ENCODE measurements at regions not wholly inside any gene's neighbourhood (a gene's known extent, or its start where the extent isn't known, plus 50 kb on each side); places are given as distances from the start of the nearest gene placed in this dataset.
A peak's percentile ranks its signal among the peaks of the same experiment; 100 is the strongest.
"Not testable (repeated sequence)": the region's sequence is repeated elsewhere in the genome, so short reads cannot be mapped to it uniquely, and the experiment has no call there.

DNA sequence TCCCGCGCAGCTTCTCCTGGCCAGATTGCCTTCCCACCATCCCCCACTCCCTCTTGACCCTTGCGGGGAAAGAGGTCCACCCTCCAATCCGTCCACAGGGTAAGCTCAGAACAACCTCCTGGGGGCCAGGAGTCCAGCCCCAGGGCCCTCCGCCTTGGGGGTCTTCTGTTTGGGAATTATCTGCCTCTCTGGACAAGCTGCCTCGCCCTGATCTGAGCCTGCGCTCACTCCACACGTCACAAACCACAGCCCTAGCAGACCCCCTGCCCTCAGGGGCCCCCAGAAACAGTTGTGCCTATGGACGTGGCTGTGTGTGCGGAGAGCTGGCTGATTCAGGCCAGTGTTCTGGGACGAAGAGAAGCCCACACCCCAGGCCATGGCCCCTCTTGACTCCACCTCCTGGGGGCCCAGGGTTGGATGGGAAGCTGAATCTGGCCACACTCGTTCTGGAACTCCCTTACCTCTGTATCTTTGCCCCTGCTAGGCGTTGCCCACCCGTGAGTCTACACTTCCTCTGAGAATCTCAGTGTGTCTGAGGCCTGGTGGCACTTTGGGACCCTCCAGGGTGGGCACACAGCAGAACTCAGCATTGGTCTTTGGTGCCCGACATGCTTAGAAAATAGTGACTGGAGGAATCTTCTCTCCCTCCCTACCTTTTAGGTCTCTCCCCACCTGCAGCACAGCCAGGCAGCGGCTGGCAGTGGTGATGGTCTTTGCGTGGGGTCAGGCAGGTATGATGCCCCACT is 119.9 kb upstream of the SMURF2 start:
- peaks cover 0 to 7% of the 10 kb centered on the region in 2 donors for H3K36me3 Mint-ChIP-seq
- DNase-seq (no peak), ATAC-seq (ENCODE audit: low read depth in 2 of 2) (no peak)
- H3K4me3 Mint-ChIP-seq: peak overlapping the region; percentile 45 to 87 (median 71)
- peaks cover 0 to 7% (median 6%) of the 10 kb centered on the region in 3 donors for H3K27me3 Mint-ChIP-seq
- no peaks in the 10 kb centered on the region for H3K9me3 Mint-ChIP-seq
- peaks cover 20 to 33% (median 22%) of the 10 kb centered on the region in 3 donors for H3K4me1 Mint-ChIP-seq
- H3K27ac Mint-ChIP-seq: peak overlapping the region in 4 of 6 donors; percentile 5 to 77 (median 48)

DNA sequence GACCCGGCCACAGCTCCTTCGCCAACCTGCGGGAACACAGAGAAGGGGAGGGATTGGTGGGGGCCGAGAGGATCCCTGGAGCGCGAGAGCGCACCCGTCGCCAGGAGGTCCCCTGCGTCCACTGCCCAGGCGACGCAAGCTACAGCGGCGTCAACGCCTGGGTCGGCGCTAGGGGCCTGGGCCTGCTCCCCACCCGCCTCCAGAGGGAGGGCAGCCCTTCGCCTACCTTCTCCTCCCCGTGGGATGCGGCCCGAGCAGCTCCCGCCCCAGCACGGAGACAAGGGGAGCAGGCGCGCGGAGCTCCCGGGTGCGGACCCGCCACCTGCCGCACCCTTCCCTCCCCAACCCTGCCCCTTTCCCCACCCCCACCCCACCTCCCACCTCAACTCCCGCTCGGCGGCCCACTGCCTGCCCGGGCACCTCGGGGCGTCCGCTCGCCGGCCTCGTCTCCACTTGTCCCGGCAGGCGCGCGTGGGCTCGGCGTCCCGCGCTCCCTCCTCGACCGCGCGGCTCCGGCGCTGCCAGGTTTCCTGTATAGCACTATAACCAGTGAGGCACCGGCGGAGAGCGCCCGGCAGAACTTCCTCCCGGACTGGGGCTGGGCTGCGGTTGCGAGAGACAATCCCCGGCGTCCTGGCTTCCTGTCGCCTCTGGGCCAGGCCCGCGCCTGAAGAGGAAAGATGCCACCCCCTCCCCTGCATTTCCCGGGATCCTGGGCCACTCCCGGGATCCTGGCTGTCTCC is 119.1 kb upstream of the SMURF2 start:
- Mint-ChIP-seq H3K36me3 (no peaks in the 10 kb centered on the region), H3K9me3 (no peaks in the 10 kb centered on the region), H3K4me3 (peak overlapping the region; percentile 67 to 87 (median 80)), H3K4me1 (peaks cover 24 to 40% (median 30%) of the 10 kb centered on the region in 3 donors), H3K27me3 (peaks cover 0 to 8% (median 6%) of the 10 kb centered on the region in 3 donors), H3K27ac (peak overlapping the region in 2 of 6 donors; percentile 65 to 77)
- ATAC-seq (ENCODE audit: low read depth in 2 of 2) (peak in 1 of 2 donors; percentile 12), DNase-seq (no peak)

DNA sequence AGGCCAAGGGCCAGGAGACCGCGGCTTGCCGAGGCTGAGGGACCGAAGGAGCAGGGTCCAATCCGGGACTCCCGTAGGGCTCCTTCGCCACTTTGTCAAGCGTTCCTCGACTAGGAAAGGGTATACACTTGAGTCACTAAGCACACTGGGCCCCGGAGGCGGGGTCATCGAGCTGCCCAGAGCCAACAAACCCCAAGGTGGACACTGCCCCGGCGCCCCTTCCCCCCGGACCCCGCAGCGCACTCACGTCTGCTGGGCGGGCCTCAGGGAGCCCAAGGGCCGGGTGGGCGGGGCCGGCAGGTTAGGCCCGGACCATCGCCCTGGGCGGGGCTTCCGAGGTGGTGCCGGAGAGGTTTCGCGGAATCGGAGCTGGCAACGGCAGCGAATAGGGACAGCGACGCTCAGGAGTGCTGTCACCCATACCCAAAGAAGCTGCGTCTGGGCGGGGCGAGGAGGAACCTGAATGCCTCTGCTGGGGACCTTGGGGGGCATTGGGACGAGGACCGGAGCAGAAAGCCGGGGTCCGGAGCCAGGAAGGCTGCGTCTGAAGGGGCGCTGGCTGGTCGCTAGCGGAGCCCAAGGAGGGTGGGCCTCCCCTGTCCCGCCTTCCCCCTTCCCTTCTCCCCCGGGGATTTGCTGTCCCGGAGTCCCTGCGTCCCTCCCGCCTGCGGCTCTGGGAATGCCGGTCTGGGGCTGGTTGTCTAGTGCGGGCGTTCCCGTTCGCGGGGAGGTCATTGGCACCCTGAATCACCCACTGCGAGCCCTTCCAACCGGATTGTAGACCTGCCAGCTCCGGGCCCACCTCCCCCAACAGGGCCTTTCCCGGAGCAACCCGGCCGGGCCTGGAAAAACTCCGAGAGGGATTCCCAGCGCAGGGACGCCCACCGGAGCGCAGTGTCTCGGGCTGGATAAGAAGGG is 118.2 kb upstream of the SMURF2 start:
- peak; percentile 59 for DNase-seq
- Mint-ChIP-seq H3K36me3 (no peaks in the 10 kb centered on the region), H3K4me1 (peaks cover 24 to 40% (median 39%) of the 10 kb centered on the region in 3 donors), H3K27ac (peak overlapping the region in 2 of 6 donors; percentile 70 to 74), H3K4me3 (peak overlapping the region; percentile 67 to 87 (median 80)), H3K9me3 (no peaks in the 10 kb centered on the region), H3K27me3 (peaks cover 0 to 12% (median 8%) of the 10 kb centered on the region in 3 donors)
- ATAC-seq (ENCODE audit: low read depth in 2 of 2): peak; percentile 47 to 48

DNA sequence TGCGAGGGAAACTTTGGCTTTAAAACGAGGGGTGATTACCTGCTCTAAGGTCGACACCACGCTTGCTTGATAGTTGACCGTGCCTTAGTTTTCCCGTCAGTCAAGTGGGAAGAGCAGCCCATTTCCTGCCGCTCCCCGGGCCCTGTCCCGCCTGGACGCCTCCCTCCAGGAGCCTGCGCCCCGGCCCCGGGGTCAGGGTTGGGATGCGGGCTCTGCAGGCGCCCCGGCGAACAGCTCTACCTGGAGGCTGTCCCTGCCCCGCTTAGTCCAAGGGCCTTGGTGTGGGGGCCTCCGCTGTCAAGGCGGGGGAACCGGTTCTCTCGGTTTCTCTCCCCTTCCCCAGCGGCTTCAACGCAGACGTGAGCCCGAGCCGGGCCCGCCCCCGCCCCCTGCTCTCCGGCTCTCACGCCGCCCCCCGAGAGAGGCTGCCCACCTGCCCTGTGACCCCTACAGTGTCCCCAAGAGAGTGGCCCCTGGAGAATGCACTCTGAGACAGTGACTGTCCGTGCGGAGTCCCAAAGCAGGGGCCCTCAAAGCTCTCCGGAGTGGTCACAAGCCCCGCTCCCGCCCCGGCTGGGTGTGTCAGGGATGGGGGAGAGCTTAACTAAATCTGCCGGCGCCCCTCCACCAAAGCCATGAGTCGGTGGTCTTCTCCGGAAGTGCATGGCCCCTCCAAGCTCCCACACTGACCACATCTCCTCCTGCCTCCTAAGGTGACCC is 117.4 kb upstream of the SMURF2 start:
- DNase-seq (no peak), ATAC-seq (ENCODE audit: low read depth in 2 of 2) (no peak)
- Mint-ChIP-seq H3K27ac (peak overlapping the region in 3 of 6 donors; percentile 70 to 79 (median 74)), H3K9me3 (no peaks in the 10 kb centered on the region), H3K27me3 (peaks cover 0 to 17% (median 8%) of the 10 kb centered on the region in 3 donors), H3K36me3 (no peaks in the 10 kb centered on the region), H3K4me1 (peaks cover 28 to 42% (median 40%) of the 10 kb centered on the region in 3 donors), H3K4me3 (peak overlapping the region; percentile 67 to 84 (median 72))

DNA sequence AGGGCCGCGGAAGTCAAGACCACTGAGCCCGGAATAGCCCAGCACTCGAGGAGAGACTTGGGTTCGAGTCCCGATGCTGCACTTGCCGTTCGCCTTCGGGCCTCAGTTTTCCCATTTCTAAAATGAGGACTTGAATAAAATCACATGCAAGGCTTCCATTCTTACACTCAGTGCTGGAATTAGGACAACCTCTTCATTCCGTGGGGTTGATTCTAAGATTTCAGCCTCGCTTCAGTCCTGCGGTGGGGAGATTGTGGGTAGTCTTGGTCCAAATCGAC is 116.9 kb upstream of the SMURF2 start:
- peak overlapping the region in 1 of 6 donors; percentile 33 for H3K27ac Mint-ChIP-seq
- H3K4me3 Mint-ChIP-seq: peak overlapping the region; percentile 35 to 72 (median 60)
- H3K36me3 Mint-ChIP-seq; H3K9me3 Mint-ChIP-seq; DNase-seq; ATAC-seq (ENCODE audit: low read depth in 2 of 2): not testable (repeated sequence)
- H3K4me1 Mint-ChIP-seq: peaks cover 28 to 42% (median 40%) of the 10 kb centered on the region in 3 donors
- peaks cover 0 to 17% (median 8%) of the 10 kb centered on the region in 3 donors for H3K27me3 Mint-ChIP-seq

DNA sequence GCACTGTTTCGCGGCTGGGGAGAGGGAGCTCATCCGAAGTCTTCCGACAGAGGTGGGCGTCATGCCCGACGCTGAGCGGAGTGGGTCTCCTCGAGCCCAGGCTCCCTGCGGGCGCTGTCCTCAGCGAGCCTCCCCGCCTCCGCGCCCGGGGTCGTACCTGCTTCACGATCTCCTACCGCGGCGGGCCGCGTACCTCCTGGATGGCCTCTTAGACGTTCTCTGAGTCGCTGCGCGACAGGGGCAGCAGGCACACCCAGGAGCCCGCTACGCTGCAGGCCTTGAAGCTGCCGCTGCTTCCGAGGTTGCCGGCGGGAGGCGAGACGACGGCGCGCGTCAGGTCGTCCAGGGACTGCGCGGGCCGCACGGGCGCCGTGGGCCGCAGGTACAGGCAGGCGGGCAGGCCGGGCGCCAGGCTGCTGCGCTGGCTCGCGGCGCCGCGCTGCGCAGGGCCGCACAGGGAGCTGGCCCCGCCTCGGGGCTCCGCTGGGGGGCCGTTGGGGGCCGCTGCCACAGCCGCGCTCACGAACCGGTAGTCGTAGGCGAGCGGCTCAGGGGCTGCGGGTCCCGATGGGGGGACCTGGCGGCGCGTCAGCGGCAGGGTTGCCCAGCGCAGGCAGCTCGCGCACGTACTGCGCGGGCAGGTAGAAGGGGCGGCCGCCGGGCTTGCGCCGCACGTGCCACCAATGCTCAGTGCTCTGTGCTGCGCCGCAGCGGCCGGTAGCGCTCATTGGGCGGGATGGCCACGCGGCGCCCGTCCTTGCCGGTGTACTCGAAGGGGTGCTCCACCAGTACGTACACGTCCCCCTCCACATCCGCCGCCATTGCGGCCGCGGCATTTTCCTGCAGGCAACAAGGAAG is 116.4 kb upstream of the SMURF2 start:
- Mint-ChIP-seq H3K36me3 (no peaks in the 10 kb centered on the region), H3K9me3 (no peaks in the 10 kb centered on the region), H3K4me3 (peak overlapping the region; percentile 63 to 96 (median 92)), H3K27ac (peak overlapping the region in 4 of 6 donors; percentile 33 to 97 (median 56)), H3K4me1 (peaks cover 28 to 42% (median 40%) of the 10 kb centered on the region in 3 donors), H3K27me3 (peaks cover 0 to 17% (median 8%) of the 10 kb centered on the region in 3 donors)
- DNase-seq: no peak
- ATAC-seq (ENCODE audit: low read depth in 2 of 2): no peak

DNA sequence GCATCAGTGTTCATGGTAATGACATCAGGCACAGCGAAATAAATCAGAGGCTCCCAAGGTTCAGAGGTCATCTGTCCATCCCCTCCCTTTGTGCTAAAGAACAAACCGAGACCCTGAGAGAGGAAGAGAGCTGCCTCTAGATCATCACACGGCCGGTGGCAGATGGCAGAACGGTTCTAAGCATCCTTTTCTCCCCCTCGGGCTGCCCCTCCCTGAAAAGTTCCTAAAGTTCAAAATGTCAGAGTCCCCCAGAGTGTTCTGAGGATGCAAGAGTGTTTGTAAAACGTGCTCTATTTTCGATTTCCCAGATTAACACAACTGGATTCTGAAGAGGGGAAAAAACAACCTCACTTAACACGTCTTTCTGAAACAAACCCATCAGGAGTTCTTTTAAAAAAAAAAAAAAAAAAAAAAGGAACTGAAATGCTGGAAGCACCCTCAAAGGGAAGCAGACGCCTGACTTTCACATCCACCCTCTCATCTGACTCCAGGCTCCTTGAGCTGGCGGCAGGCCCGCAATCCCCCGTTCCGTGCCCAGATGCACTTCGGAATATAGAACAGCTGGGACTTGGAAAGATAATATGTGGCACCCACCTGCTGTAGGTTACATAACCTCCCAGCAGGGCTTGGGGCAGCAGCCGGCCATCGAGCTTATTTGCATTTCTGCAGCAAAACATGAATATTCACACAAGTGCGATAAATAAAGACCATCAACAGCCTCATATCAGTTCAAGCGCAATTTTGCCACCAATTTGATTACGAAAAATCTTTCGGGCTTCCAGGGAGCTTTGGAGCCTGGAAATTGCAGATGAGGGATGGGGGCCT is 115.5 kb upstream of the SMURF2 start:
- no peaks in the 10 kb centered on the region for H3K36me3 Mint-ChIP-seq
- peaks cover 0 to 17% (median 8%) of the 10 kb centered on the region in 3 donors for H3K27me3 Mint-ChIP-seq
- ATAC-seq (ENCODE audit: low read depth in 2 of 2): peak; percentile 22 to 25
- H3K4me1 Mint-ChIP-seq: peaks cover 28 to 42% (median 40%) of the 10 kb centered on the region in 3 donors
- H3K27ac Mint-ChIP-seq: peak overlapping the region; percentile 56 to 97 (median 92)
- peak; percentile 46 for DNase-seq
- H3K9me3 Mint-ChIP-seq: no peaks in the 10 kb centered on the region
- H3K4me3 Mint-ChIP-seq: peak overlapping the region; percentile 83 to 96 (median 92)

DNA sequence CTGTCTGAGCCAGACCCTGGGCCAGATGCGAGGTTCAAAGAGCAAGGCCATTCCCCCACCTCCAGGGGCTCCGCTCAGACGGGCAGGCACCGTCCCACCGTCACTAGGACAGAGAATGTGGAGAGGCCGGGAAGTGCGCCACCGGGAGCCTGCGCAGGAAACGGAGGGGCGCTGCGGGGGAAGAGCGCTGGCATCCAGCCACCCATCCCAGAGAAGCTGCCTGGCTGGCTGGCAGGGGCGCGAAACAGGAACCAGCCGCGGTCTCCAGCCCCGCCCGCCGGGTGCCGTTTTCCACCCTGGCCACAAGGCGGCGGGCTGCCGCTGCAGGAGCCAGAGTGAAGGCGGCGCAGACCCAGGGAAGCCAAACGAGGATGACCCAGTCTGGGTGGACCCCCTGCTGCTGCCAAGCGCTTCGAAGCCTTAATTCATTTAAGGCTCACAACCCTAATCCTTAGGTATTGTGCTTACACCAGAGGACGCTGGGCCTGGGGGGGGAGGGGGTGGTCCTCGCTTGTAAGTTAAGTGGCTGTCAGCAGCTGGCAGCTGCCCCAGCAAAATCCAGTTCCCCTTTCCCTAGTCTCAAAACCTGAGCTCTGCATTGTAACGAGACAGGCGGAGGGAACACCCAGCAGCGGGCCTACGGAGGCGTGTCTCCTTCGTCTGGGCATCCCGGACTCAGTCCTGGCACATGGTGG is 114.8 kb upstream of the SMURF2 start:
- not testable (repeated sequence) for H3K36me3 Mint-ChIP-seq, H3K9me3 Mint-ChIP-seq
- ATAC-seq (ENCODE audit: low read depth in 2 of 2): peak; percentile 67 to 73
- H3K4me1 Mint-ChIP-seq: peaks cover 23 to 37% (median 33%) of the 10 kb centered on the region in 3 donors
- H3K4me3 Mint-ChIP-seq: peak overlapping the region; percentile 83 to 96 (median 92)
- H3K27ac Mint-ChIP-seq: peak overlapping the region; percentile 56 to 97 (median 92)
- DNase-seq: peak; percentile 83
- H3K27me3 Mint-ChIP-seq: peaks cover 0 to 17% (median 8%) of the 10 kb centered on the region in 3 donors

DNA sequence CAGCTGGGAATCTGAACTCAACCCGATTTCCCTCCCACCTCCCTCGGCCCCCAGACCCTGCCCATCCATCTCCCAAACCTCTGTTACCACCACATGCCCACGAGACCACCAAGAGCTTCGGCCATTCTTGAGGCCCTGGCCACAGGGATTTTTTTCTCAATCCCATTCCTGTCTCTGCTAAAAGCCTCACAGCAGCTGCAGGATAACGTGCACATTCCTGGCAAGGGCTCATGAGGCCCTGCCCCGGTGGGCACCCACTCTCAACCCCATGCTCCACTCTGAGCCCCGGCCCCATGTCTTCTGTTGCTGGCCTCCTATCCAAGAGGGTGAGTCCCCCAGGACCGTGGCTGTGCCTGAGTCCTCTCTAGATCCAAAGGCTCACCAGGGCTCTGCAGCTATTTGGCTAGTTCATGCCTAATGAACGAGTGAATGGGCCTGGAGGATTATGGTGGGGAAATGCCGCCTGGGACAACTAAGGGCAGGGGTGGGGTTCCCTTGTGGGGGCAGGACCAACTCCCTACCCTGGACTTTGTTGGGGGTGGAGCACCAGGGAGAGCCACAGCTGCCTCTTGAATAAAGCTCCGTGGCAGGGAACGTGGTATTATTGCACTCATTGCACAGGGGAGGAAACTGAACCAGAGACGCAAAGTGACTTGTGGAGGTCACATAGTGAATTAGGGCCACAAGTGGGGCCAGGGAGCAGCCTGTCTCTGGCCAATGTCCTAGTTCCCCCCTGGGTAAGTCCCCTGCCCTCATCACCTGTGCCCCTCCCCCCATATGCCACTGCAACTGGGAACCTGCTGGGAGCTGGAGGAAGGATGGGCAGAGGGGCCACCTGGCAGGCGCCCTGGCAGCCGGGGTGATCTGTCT is 113.8 kb upstream of the SMURF2 start:
- peak overlapping the region in 1 of 6 donors; percentile 68 for H3K27ac Mint-ChIP-seq
- H3K4me1 Mint-ChIP-seq: peaks cover 17 to 36% (median 31%) of the 10 kb centered on the region in 3 donors
- no peak for ATAC-seq (ENCODE audit: low read depth in 2 of 2)

More for the DNA sequence above, 113.8 kb upstream of the SMURF2 start:
- Mint-ChIP-seq H3K27me3 (peaks cover 0 to 17% (median 8%) of the 10 kb centered on the region in 3 donors), H3K9me3 (no peaks in the 10 kb centered on the region), H3K36me3 (no peaks in the 10 kb centered on the region), H3K4me3 (peak overlapping the region in 6 of 8 donors; percentile 3 to 96 (median 42))
- DNase-seq: no peak
